DOHH2 (cell line): ENCODE measurements at regions not wholly inside any gene's neighbourhood (a gene's known extent, or its start where the extent isn't known, plus 50 kb on each side); places are given as distances from the start of the nearest gene placed in this dataset.

Source experiments
- H3F3A ChIP-seq: fragments of 200-600 bp; sonication (generic), shearing (Covaris generic); 2 replicates; pipeline ENCODE4 v1.6.0; 2016; ENCODE audit warnings: antibody characterized with exemption, mild to moderate bottlenecking; ENCODE audit not compliant: control insufficient read depth, insufficient read depth
- H3K27ac ChIP-seq: fragments of 200-600 bp; sonication (generic); 2 replicates; pipeline ENCODE4 v1.5.1; 2014; ENCODE audit warnings: low read depth, mild to moderate bottlenecking, low read length, moderate library complexity
- H3K27me3 ChIP-seq: fragments of 200-600 bp; sonication (generic); 2 replicates; pipeline ENCODE4 v1.6.1; 2014; ENCODE audit warnings: mild to moderate bottlenecking, low read length, mixed read lengths; ENCODE audit not compliant: control insufficient read depth
- H3K36me3 ChIP-seq: fragments of 200-600 bp; sonication (generic); 2 replicates; pipeline ENCODE4 v1.6.1; 2014; ENCODE audit warnings: mild to moderate bottlenecking, low read length, moderate library complexity, mixed read lengths; ENCODE audit not compliant: control insufficient read depth
- H3K4me1 ChIP-seq: fragments of 200-600 bp; sonication (generic); 2 replicates; pipeline ENCODE4 v1.6.1; 2014; ENCODE audit warnings: mild to moderate bottlenecking, low read length, mixed read lengths; ENCODE audit not compliant: control insufficient read depth
- H3K4me2 ChIP-seq: fragments of 200-600 bp; sonication (generic); 2 replicates; pipeline ENCODE4 v1.6.0; 2014; ENCODE audit warnings: mild to moderate bottlenecking, low read length, moderate library complexity
- H3K4me3 ChIP-seq: fragments of 200-600 bp; sonication (generic); 2 replicates; pipeline ENCODE4 v1.5.1; 2014; ENCODE audit warnings: mild to moderate bottlenecking, low read length, mixed read lengths
- H3K79me2 ChIP-seq: fragments of 200-600 bp; sonication (generic); 2 replicates; pipeline ENCODE4 v1.6.1; 2014; ENCODE audit warnings: mild to moderate bottlenecking, low read length, mixed read lengths; ENCODE audit not compliant: control insufficient read depth
- H3K9me2 ChIP-seq: fragments of 200-600 bp; sonication (generic); replicated peaks from 2 replicates; pipeline ENCODE4 v1.6.1; 2014; ENCODE audit warnings: mild to moderate bottlenecking, low read length, mixed read lengths; ENCODE audit not compliant: control insufficient read depth
- H3K9me3 ChIP-seq: fragments of 200-600 bp; sonication (generic); 2 replicates; pipeline ENCODE4 v1.6.1; 2014; ENCODE audit warnings: antibody characterized with exemption, low read length, mixed read lengths; ENCODE audit not compliant: control insufficient read depth, insufficient read depth
- H4K20me1 ChIP-seq: fragments of 200-600 bp; sonication (generic); 2 replicates; pipeline ENCODE4 v1.6.0; 2014; ENCODE audit warnings: low read depth, mild to moderate bottlenecking, antibody characterized with exemption, low read length, moderate library complexity; ENCODE audit not compliant: control insufficient read depth, insufficient read depth
- EZH2phosphoT487 ChIP-seq: fragments of 200-600 bp; sonication (generic); IDR thresholded peaks from 2 replicates; pipeline ENCODE4 v1.6.1; 2017; ENCODE audit warnings: borderline replicate concordance, mild to moderate bottlenecking, antibody characterized with exemption, low read length, moderate library complexity, mixed read lengths
- TF ChIP-seq, protein P1 (sequence below): fragments of 200-600 bp; sonication (generic); IDR thresholded peaks from one replicate; pipeline ENCODE4 v1.5.1; 2014; ENCODE audit warnings: antibody characterized with exemption, mild to moderate bottlenecking, low read depth, low read length; ENCODE audit not compliant: poor library complexity, severe bottlenecking

DNA sequence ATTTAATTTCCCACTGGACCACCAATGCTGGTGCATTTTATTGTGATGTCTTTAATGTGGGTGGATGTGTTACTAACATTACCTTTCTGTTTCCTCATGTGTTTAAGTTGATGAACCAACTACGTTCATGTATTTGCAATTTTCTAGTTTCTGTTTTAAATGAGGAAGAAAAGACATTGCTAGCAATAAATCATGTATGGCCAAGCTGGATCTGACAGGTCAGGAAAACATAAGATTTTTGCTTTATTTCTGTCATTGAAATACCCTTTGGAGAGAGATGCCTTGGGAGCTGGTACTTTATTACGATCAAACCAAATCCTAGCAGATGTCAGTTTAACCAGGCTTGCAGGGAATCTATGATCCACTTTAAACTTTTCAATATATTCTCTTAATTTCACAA is 553.2 kb downstream of the RFC3 start:
- Histone ChIP-seq H3K9me3 (no peaks in the 10 kb centered on the region), H4K20me1 (no peaks in the 10 kb centered on the region), H3K27ac (no peak overlapping the region), H3K4me1 (no peaks in the 10 kb centered on the region), H3K9me2 (no peaks in the 10 kb centered on the region), H3K4me2 (no peak overlapping the region), H3K36me3 (no peaks in the 10 kb centered on the region), H3K4me3 (no peak overlapping the region), H3K79me2 (no peaks in the 10 kb centered on the region), H3F3A (no peaks in the 10 kb centered on the region), H3K27me3 (no peaks in the 10 kb centered on the region)
- TF ChIP-seq, protein P1, sequence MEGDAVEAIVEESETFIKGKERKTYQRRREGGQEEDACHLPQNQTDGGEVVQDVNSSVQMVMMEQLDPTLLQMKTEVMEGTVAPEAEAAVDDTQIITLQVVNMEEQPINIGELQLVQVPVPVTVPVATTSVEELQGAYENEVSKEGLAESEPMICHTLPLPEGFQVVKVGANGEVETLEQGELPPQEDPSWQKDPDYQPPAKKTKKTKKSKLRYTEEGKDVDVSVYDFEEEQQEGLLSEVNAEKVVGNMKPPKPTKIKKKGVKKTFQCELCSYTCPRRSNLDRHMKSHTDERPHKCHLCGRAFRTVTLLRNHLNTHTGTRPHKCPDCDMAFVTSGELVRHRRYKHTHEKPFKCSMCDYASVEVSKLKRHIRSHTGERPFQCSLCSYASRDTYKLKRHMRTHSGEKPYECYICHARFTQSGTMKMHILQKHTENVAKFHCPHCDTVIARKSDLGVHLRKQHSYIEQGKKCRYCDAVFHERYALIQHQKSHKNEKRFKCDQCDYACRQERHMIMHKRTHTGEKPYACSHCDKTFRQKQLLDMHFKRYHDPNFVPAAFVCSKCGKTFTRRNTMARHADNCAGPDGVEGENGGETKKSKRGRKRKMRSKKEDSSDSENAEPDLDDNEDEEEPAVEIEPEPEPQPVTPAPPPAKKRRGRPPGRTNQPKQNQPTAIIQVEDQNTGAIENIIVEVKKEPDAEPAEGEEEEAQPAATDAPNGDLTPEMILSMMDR, result no peak
- no peak for TF ChIP-seq EZH2phosphoT487

DNA sequence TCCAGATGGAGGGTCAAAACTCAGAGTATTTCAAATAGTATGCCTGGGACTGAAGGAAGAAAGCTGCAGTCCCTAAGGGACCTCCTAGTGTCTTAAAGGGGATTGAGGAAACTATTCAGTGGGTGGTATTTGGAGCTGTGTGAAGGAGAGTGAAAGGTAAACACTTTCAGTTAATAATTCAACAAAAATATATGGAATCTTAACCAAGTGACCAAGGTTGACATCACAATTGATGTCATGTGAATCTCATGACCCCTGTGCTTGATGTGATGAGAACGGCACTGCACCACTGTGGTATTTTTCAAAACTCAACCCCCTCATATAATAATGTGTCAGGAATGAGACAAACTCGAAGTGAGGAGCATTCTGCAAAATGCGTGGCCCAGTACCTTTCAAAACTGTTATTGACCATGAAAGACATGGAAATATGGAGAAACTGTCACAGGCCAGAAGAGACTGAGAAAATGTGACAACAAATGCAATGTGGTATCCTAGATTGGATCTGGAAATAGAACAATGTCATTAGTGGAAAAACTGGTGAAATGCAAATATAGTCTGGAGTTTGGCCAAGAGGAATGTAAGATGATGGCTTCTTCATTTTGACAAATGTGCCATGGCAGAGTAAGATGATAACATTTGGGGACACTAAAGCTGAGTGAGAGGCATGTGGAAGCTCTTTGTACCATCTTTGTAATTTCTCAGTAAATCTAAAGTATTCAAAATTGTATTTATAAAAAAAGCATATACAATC is 553.9 kb downstream of the RFC3 start:
- Histone ChIP-seq H3F3A (no peaks in the 10 kb centered on the region), H3K9me2 (no peaks in the 10 kb centered on the region), H3K27me3 (no peaks in the 10 kb centered on the region), H3K36me3 (no peaks in the 10 kb centered on the region), H3K27ac (no peak overlapping the region), H4K20me1 (no peaks in the 10 kb centered on the region), H3K4me3 (no peak overlapping the region), H3K9me3 (no peaks in the 10 kb centered on the region), H3K79me2 (no peaks in the 10 kb centered on the region), H3K4me1 (no peaks in the 10 kb centered on the region), H3K4me2 (no peak overlapping the region)
- no peak for TF ChIP-seq EZH2phosphoT487
- TF ChIP-seq, protein P1, result no peak

DNA sequence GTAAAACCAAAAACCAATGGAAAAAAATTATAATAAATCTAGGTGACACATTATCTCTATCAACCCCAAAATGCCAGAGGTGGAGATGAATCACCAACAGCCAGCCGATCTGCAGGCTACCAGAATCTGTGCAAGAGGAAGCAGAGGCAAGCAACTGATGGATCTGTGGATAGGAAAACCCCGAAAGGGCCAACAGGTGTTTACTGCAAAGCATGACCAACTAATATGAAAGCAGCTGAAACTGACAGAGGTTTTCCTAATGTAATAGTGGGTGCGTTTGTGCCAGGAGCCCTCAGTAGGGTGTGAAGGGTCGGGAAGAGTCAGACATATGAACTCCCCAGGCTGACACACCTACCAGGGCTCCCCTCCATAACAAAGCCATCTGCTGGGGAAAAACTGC is 554.6 kb downstream of the RFC3 start:
- TF ChIP-seq EZH2phosphoT487, result no peak
- TF ChIP-seq, protein P1, result no peak
- Histone ChIP-seq H3K79me2 (no peaks in the 10 kb centered on the region), H3K9me2 (no peaks in the 10 kb centered on the region), H3K4me2 (no peak overlapping the region), H3K27me3 (no peaks in the 10 kb centered on the region), H3F3A (no peaks in the 10 kb centered on the region), H3K9me3 (no peaks in the 10 kb centered on the region), H3K27ac (no peak overlapping the region), H4K20me1 (no peaks in the 10 kb centered on the region), H3K4me1 (no peaks in the 10 kb centered on the region), H3K36me3 (no peaks in the 10 kb centered on the region), H3K4me3 (no peak overlapping the region)
